ENCODE measurements at regions not wholly inside any gene's neighbourhood (a gene's known extent, or its start where the extent isn't known, plus 50 kb on each side); places are given as distances from the start of the nearest gene placed in this dataset.

- Histone ChIP-seq H3K9me3 (replicated peaks; ENCODE audit: control insufficient read depth, insufficient read depth, low read depth, low read length) (no peaks in the 10 kb centered on the region), H3K9me1 (ENCODE audit: control insufficient read depth, insufficient read depth, low read length) (no peaks in the 10 kb centered on the region), H4K20me1 (replicated peaks; ENCODE audit: control insufficient read depth, insufficient read depth, low read length) (no peaks in the 10 kb centered on the region), H3K4me3 (no peak overlapping the region), H3K4me1 (replicated peaks in 1 of 2; ENCODE audit: control insufficient read depth in 2 of 2, insufficient read depth in 2 of 2, low read length in 2 of 2) (no peaks in the 10 kb centered on the region), H3K27ac (ENCODE audit: extremely low read depth, low read depth, low read length) (no peak overlapping the region), H3K4me2 (ENCODE audit: insufficient read depth, low read length) (no peak overlapping the region), H3K27me3 (ENCODE audit: control insufficient read depth in 2 of 2, insufficient read depth in 2 of 2, low read length in 2 of 2) (peaks cover 0 to 13% of the 10 kb centered on the region in 2 experiments; a peak in 1 of 5 replicates), H3K9ac (ENCODE audit: insufficient read depth in 1 of 2, low read depth in 2 of 2, low read length in 2 of 2) (no peak overlapping the region), H3K36me3 (ENCODE audit: control insufficient read depth, insufficient read depth, low read length) (no peaks in the 10 kb centered on the region), H3K79me2 (ENCODE audit: control insufficient read depth, insufficient read depth, low read length) (no peaks in the 10 kb centered on the region), H2AFZ (ENCODE audit: low read depth, low read length) (no peak overlapping the region)
- ChIA-PET POLR2A (no interaction called here), CTCF (ENCODE audit: low intra/inter-chr PET ratio) (no interaction called here)
- WGBS (ENCODE audit: insufficient coverage, low coverage, missing lambda C conversion rate), result 3% methylated on average over 8 of the region's 11 CpGs
- no TSS peak for BruUV-seq (replicated peaks)
- no peak for TF ChIP-seq TAF9B (IDR thresholded peaks at IDR 0.05; ENCODE audit: partially characterized antibody)
- TF ChIP-seq ARID3A (IDR thresholded peaks at IDR 0.05; ENCODE audit: borderline replicate concordance, low read depth, low read length), result no peak
- no peak for TF ChIP-seq CTCFL (IDR thresholded peaks at IDR 0.05; ENCODE audit: borderline replicate concordance, insufficient read depth, low read depth, low read length, poor library complexity, severe bottlenecking)
- no peak for TF ChIP-seq ZC3H4 (CRISPR knock-in tag; IDR thresholded peaks at IDR 0.05; ENCODE audit: borderline replicate concordance)
- no peak for TF ChIP-seq BRD9 (IDR thresholded peaks at IDR 0.05; ENCODE audit: low read depth, partially characterized antibody)
- TF ChIP-seq POLR3A (IDR thresholded peaks at IDR 0.05; ENCODE audit: borderline replicate concordance, extremely low read depth, insufficient read depth, insufficient read length), result no peak
- no peak for TF ChIP-seq KHSRP (IDR thresholded peaks at IDR 0.05)
- TF ChIP-seq ZNF707 (CRISPR knock-in tag; conservative IDR thresholded peaks at IDR 0.05), result no peak
- TF ChIP-seq CAMTA2 (CRISPR knock-in tag; conservative IDR thresholded peaks at IDR 0.05), result no peak
- no peak for TF ChIP-seq BRF1 (IDR thresholded peaks at IDR 0.05; ENCODE audit: borderline replicate concordance, extremely low read depth, insufficient read length)
- in situ Hi-C loops (cut with MboI), result no loop called here
- intact Hi-C loops (cut with micrococcal nuclease), result no loop called here
- ATAC-seq, result no peak
- FAIRE-seq, result no peak
- no peak for DNase-seq (ENCODE audit: extremely low read depth in 1 of 4, low spot score in 3 of 4)
These were observed 97.6 kb upstream of the FOXN3 start for GRCh38 chr14:89514601-89515000.
